Tibial nerve (tissue), 4 donors: ENCODE measurements at regions not wholly inside any gene's neighbourhood (a gene's known extent, or its start where the extent isn't known, plus 50 kb on each side); places are given as distances from the start of the nearest gene placed in this dataset.

ENCODE experiments used
- EP300 ChIP-seq, 2 donors: sonication (generic); formaldehyde crosslinking; IDR thresholded peaks; one replicate each; pipeline ENCODE4 v1.6.1; 2017; ENCODE audit warnings: antibody characterized with exemption in 2 of 2, mild to moderate bottlenecking in 1 of 2
- POLR2A ChIP-seq, 2 donors: fragments of 450-650 bp; IDR thresholded peaks; one replicate each; pipeline ENCODE4 v1.6.1; 2017; ENCODE audit warnings: antibody characterized with exemption in 2 of 2, mild to moderate bottlenecking in 2 of 2, moderate library complexity in 2 of 2
- TF ChIP-seq, protein P1 (sequence below), 5 experiments: fragments of 200-600 bp in 3 of 5; fragments of 450-650 bp in 2 of 5; sonication (generic) in 3 of 5; IDR thresholded peaks; one replicate each; pipeline ENCODE4 v1.5.1; 2016 to 2019; ENCODE audit warnings: antibody characterized with exemption in 5 of 5, mild to moderate bottlenecking in 3 of 5, moderate library complexity in 2 of 5

- TF ChIP-seq POLR2A (IDR thresholded peaks at IDR 0.05) (no peak), EP300 (IDR thresholded peaks at IDR 0.05) (no peak)
- TF ChIP-seq, protein P1, sequence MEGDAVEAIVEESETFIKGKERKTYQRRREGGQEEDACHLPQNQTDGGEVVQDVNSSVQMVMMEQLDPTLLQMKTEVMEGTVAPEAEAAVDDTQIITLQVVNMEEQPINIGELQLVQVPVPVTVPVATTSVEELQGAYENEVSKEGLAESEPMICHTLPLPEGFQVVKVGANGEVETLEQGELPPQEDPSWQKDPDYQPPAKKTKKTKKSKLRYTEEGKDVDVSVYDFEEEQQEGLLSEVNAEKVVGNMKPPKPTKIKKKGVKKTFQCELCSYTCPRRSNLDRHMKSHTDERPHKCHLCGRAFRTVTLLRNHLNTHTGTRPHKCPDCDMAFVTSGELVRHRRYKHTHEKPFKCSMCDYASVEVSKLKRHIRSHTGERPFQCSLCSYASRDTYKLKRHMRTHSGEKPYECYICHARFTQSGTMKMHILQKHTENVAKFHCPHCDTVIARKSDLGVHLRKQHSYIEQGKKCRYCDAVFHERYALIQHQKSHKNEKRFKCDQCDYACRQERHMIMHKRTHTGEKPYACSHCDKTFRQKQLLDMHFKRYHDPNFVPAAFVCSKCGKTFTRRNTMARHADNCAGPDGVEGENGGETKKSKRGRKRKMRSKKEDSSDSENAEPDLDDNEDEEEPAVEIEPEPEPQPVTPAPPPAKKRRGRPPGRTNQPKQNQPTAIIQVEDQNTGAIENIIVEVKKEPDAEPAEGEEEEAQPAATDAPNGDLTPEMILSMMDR (IDR thresholded peaks at IDR 0.05), result peak; percentile 60 to 72 (median 67)
Observed at GRCh38 chr11:8328848-8329330, 65.2 kb upstream of the LMO1 start.
